ENCODE measurements at regions not wholly inside any gene's neighbourhood (a gene's known extent, or its start where the extent isn't known, plus 50 kb on each side); places are given as distances from the start of the nearest gene placed in this dataset.

DNA sequence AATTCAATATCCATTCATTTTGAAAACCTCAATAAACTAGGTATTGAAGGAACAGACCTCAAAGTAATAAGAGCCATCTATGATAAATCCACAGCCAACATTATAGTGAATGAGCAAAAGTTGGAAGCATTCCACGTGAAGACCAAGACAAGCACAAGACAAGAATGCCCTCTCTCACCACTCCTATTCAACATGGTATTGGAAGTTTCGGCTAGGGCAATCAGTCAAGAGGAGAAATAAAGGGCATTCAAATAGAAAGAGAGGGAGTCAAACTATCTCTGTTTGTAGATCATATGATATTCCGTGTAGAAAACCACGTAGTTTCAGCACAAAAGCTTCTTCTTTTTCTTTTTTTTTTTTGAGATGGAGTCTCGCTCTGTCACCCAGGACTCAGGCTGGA lies 550.3 kb downstream of the FSCB start:
- Histone ChIP-seq H3K4me3 (no peak overlapping the region), H3K27ac (no peak overlapping the region), H3K9me3 (peaks cover 0 to 5% (median 0%) of the 10 kb centered on the region in 8 donors), H3K36me3 (no peaks in the 10 kb centered on the region), H3K27me3 (replicated peaks in 1 of 7) (no peaks in the 10 kb centered on the region), H3K4me1 (no peaks in the 10 kb centered on the region)
- TF ChIP-seq, protein P1, sequence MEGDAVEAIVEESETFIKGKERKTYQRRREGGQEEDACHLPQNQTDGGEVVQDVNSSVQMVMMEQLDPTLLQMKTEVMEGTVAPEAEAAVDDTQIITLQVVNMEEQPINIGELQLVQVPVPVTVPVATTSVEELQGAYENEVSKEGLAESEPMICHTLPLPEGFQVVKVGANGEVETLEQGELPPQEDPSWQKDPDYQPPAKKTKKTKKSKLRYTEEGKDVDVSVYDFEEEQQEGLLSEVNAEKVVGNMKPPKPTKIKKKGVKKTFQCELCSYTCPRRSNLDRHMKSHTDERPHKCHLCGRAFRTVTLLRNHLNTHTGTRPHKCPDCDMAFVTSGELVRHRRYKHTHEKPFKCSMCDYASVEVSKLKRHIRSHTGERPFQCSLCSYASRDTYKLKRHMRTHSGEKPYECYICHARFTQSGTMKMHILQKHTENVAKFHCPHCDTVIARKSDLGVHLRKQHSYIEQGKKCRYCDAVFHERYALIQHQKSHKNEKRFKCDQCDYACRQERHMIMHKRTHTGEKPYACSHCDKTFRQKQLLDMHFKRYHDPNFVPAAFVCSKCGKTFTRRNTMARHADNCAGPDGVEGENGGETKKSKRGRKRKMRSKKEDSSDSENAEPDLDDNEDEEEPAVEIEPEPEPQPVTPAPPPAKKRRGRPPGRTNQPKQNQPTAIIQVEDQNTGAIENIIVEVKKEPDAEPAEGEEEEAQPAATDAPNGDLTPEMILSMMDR (IDR thresholded peaks at IDR 0.05 in 8 of 11, conservative IDR thresholded peaks at IDR 0.05 in 3 of 11), result no peak
- TF ChIP-seq POLR2A (IDR thresholded peaks at IDR 0.05) (no peak), POLR2AphosphoS5 (IDR thresholded peaks at IDR 0.05) (no peak)
- intact Hi-C loops (cut with DNase I; ENCODE audit: low total_unique reads), result no loop called here
- DNase-seq, result no peak
- 85 to 94% (median 87%) methylated on average over 5 of the region's 5 CpGs for WGBS, 5 donors

DNA sequence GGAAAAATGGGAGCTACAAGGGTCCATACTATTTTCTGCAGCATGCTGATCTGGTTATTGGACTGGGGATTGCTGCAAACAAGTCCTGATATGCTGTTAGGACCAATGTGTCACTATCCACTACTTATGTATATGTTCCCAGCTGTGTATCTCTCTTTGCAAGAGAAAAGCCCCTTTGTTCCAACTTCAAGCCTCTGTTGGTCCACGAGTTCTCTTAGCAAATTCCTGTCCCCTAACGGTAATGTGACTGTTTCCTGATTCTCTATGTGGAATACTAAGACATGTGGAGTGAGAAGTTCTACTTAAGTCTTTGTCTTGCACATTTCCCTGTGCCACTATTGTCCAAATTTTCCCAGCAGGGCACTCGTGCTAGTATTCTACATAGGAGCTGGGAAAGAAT lies 557.7 kb downstream of the FSCB start:
- H3K4me3 ChIP-seq, result no peak overlapping the region
- H3K9me3 ChIP-seq, result peaks cover 0 to 3% (median 0%) of the 10 kb centered on the region in 8 donors
- no peaks in the 10 kb centered on the region for H3K27me3 ChIP-seq (replicated peaks in 1 of 7)
- WGBS, 5 donors, result 50 to 63% (median 51%) methylated on average over 3 of the region's 3 CpGs
- H3K36me3 ChIP-seq, result no peaks in the 10 kb centered on the region
- H3K4me1 ChIP-seq, result no peaks in the 10 kb centered on the region
- H3K27ac ChIP-seq, result no peak overlapping the region
- TF ChIP-seq, protein P1 (IDR thresholded peaks at IDR 0.05 in 8 of 11, conservative IDR thresholded peaks at IDR 0.05 in 3 of 11), result no peak
- TF ChIP-seq POLR2AphosphoS5 (IDR thresholded peaks at IDR 0.05) (no peak), POLR2A (IDR thresholded peaks at IDR 0.05) (no peak)
- intact Hi-C loops (cut with DNase I; ENCODE audit: low total_unique reads), result no loop called here
- DNase-seq, result no peak

DNA sequence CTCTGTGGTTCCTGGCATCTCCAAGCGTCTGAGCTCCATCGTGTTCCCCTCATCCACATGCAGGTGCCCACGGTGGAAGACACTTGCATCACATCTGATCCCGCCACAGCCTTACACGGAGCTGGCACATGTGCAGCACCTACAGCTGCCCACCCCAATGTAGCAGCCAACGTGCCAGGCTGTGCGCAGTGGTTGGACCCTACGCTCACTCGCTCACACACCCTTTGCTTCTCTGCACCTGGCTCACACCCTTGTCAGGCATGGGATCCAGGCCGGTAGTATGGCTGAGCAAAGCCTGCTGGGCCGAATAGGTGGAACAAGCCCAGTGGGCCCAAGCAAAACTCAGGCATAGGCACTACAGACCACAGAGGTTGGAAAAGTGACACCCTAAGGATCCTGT lies 567.2 kb downstream of the FSCB start:
- Histone ChIP-seq H3K4me1 (no peaks in the 10 kb centered on the region), H3K9me3 (peaks cover 0 to 40% (median 15%) of the 10 kb centered on the region in 8 donors), H3K27ac (no peak overlapping the region), H3K27me3 (replicated peaks in 1 of 7) (no peaks in the 10 kb centered on the region), H3K36me3 (no peaks in the 10 kb centered on the region), H3K4me3 (no peak overlapping the region)
- TF ChIP-seq, protein P1 (IDR thresholded peaks at IDR 0.05 in 8 of 11, conservative IDR thresholded peaks at IDR 0.05 in 3 of 11), result no peak
- TF ChIP-seq POLR2AphosphoS5 (IDR thresholded peaks at IDR 0.05) (no peak), POLR2A (IDR thresholded peaks at IDR 0.05) (no peak)
- WGBS, 5 donors, result 82 to 93% (median 86%) methylated on average over 8 to 11 of the region's 11 CpGs
- DNase-seq, result no peak
- intact Hi-C loops (cut with DNase I; ENCODE audit: low total_unique reads), result no loop called here

DNA sequence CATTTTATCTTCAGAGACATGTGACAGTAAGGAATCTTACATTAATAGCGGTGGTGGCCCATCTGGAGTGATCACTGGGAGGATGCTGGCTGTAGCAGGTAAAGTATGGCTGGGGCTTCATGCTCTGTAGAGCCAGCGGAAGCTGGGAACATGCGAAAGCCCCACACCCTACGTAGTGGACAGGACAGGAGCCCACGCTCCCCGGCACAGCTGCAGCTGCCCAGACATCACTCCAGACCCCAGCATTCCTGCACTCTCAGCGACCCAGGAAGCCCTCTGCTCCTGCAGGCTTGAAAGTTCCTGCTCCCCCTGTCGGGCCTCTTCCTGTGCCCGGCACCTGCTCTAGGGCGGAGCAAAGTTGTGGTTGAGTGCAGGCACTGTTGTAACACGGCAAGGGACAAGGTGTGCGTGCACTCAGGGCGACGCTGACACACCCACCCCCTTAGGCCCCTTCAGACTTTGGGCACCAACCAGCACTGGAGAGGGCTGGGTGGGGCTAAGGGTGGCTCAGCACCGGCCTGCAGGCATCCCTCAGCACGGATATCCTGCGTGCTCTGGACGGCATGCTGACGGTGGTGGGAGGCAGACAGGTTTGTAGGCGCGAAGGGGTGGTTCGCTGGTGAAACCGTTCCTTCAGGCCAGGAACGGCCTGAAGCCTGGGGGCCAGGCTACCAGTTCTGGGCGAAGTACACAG lies 568.3 kb downstream of the FSCB start:
- peak; percentile 62 for DNase-seq
- no peak overlapping the region for H3K4me3 ChIP-seq
- no peaks in the 10 kb centered on the region for H3K27me3 ChIP-seq (replicated peaks in 1 of 7)
- H3K4me1 ChIP-seq, result no peaks in the 10 kb centered on the region
- H3K36me3 ChIP-seq, result no peaks in the 10 kb centered on the region
- intact Hi-C loops (cut with DNase I; ENCODE audit: low total_unique reads), result no loop called here
- peaks cover 0 to 40% (median 14%) of the 10 kb centered on the region in 8 donors for H3K9me3 ChIP-seq
- TF ChIP-seq POLR2A (IDR thresholded peaks at IDR 0.05) (no peak), POLR2AphosphoS5 (IDR thresholded peaks at IDR 0.05) (no peak)
- TF ChIP-seq, protein P1 (IDR thresholded peaks at IDR 0.05 in 8 of 11, conservative IDR thresholded peaks at IDR 0.05 in 3 of 11), result no peak
- 80 to 88% (median 82%) methylated on average over 24 to 25 of the region's 25 CpGs for WGBS, 5 donors
- no peak overlapping the region for H3K27ac ChIP-seq

Measured in spleen (tissue), 11 donors.